ENCODE measurements at regions not wholly inside any gene's neighbourhood (a gene's known extent, or its start where the extent isn't known, plus 50 kb on each side); places are given as distances from the start of the nearest gene placed in this dataset.

DNA sequence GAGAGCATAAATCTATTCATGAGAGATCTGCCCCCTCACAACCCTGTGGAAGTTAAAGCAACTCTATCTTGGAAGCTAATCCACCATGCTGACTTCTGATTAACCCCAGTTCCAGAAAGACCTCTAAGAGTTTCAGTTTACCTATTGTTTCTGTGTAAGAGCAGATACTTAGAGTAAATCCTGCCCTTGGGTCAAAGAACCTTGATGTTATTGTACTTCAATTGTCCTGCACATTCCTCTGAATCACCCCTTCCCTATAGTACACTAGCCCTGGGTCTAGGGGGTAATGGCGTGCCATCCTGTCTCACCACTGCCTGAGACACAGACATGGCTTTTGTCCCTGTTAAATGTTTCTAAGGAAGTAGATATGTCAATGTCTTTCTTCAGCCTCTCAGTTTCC lies 138.6 kb downstream of the CAAP1 start:
- H3K4me1 ChIP-seq (ENCODE audit: control insufficient read depth in 1 of 2, insufficient read depth in 2 of 2, low read depth in 1 of 2, low read length in 1 of 2), result no peaks in the 10 kb centered on the region; a peak in 1 of 4 replicates
- H3K9ac ChIP-seq, result no peak overlapping the region
- ChIA-PET CTCF (interaction anchor here (1.8 kb wide), 1 partner anchor 102 kb away, joined by 8 read pairs; no protein-coding TSS in a partner anchor), POLR2A (no interaction called here)
- no peaks in the 10 kb centered on the region for H3K9me3 ChIP-seq
- no peak overlapping the region for H2AFZ ChIP-seq (ENCODE audit: low read depth)
- no peaks in the 10 kb centered on the region for H3K36me3 ChIP-seq (replicated peaks in 1 of 2; ENCODE audit: control insufficient read depth in 1 of 2, insufficient read depth in 2 of 2, low read length in 1 of 2)
- DNase-seq, result no peak
- no peaks in the 10 kb centered on the region for H3K9me2 ChIP-seq
- no peaks in the 10 kb centered on the region for H3K79me2 ChIP-seq (ENCODE audit: insufficient read depth)
- no peak overlapping the region for H3K4me2 ChIP-seq
- no peaks in the 10 kb centered on the region for H4K20me1 ChIP-seq (ENCODE audit: insufficient read depth)
- no peaks in the 10 kb centered on the region for H3F3A ChIP-seq (replicated peaks; ENCODE audit: insufficient read depth)
- WGBS (ENCODE audit: low lambda C conversion rate), result 80% methylated on average over 1 of the region's 1 CpG
- no peak overlapping the region for H3K27ac ChIP-seq (ENCODE audit: low read depth in 2 of 2, low read length in 1 of 2)
- no peaks in the 10 kb centered on the region for H3K27me3 ChIP-seq (ENCODE audit: insufficient read depth)
- TF ChIP-seq, protein P1, sequence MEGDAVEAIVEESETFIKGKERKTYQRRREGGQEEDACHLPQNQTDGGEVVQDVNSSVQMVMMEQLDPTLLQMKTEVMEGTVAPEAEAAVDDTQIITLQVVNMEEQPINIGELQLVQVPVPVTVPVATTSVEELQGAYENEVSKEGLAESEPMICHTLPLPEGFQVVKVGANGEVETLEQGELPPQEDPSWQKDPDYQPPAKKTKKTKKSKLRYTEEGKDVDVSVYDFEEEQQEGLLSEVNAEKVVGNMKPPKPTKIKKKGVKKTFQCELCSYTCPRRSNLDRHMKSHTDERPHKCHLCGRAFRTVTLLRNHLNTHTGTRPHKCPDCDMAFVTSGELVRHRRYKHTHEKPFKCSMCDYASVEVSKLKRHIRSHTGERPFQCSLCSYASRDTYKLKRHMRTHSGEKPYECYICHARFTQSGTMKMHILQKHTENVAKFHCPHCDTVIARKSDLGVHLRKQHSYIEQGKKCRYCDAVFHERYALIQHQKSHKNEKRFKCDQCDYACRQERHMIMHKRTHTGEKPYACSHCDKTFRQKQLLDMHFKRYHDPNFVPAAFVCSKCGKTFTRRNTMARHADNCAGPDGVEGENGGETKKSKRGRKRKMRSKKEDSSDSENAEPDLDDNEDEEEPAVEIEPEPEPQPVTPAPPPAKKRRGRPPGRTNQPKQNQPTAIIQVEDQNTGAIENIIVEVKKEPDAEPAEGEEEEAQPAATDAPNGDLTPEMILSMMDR (IDR thresholded peaks at IDR 0.05), result no peak
- no peak for TF ChIP-seq NFIC (IDR thresholded peaks at IDR 0.05; ENCODE audit: borderline replicate concordance)
- TF ChIP-seq MXI1 (IDR thresholded peaks at IDR 0.05; ENCODE audit: low read depth, low read length), result no peak
- TF ChIP-seq RAD21 (IDR thresholded peaks at IDR 0.05; ENCODE audit: low read length), result no peak
- no peak for TF ChIP-seq FOSL2 (IDR thresholded peaks at IDR 0.05; ENCODE audit: borderline replicate concordance, low read depth)
- no peak for TF ChIP-seq JUND (IDR thresholded peaks at IDR 0.05)
- H3K4me3 ChIP-seq (ENCODE audit: low read depth in 2 of 2, low read length in 1 of 2), result no peak overlapping the region

DNA sequence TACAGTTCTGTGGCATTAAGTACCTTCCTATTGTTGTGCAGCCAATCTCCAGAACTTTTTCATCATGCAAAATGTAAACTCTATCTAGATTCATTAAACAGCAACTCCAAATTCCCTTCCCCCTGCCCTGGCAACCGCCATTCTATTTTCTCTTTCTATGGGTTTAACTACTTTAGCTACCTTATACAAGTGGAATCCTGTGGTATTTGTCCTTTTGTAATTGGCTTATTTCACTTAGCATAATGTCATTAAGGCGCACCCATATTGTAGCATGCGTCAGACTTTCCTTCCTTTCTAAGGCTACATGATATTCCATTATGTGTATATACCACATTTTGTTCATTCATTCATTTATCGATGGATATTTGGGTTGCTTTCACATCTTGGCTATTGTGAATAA lies 142.4 kb downstream of the CAAP1 start:
- H3K79me2 ChIP-seq (ENCODE audit: insufficient read depth), result no peaks in the 10 kb centered on the region
- H3K9me3 ChIP-seq, result no peaks in the 10 kb centered on the region
- no peaks in the 10 kb centered on the region for H3F3A ChIP-seq (replicated peaks; ENCODE audit: insufficient read depth)
- ChIA-PET CTCF (interaction anchor here (1.4 kb wide), 1 partner anchor 527 kb away, joined by 4 read pairs; no protein-coding TSS in a partner anchor), POLR2A (no interaction called here)
- TF ChIP-seq, protein P2, sequence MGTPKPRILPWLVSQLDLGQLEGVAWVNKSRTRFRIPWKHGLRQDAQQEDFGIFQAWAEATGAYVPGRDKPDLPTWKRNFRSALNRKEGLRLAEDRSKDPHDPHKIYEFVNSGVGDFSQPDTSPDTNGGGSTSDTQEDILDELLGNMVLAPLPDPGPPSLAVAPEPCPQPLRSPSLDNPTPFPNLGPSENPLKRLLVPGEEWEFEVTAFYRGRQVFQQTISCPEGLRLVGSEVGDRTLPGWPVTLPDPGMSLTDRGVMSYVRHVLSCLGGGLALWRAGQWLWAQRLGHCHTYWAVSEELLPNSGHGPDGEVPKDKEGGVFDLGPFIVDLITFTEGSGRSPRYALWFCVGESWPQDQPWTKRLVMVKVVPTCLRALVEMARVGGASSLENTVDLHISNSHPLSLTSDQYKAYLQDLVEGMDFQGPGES (IDR thresholded peaks at IDR 0.05; ENCODE audit: low read depth, low read length), result no peak
- TF ChIP-seq FOSL2 (IDR thresholded peaks at IDR 0.05; ENCODE audit: borderline replicate concordance, low read depth) (no peak), SIN3A (IDR thresholded peaks at IDR 0.05; ENCODE audit: borderline replicate concordance, low read depth, low read length) (no peak), TAF1 (IDR thresholded peaks at IDR 0.05; ENCODE audit: borderline replicate concordance, low read depth, low read length) (no peak), TCF12 (IDR thresholded peaks at IDR 0.05) (no peak), NRF1 (IDR thresholded peaks at IDR 0.05; ENCODE audit: low read depth, low read length) (no peak), TEAD4 (IDR thresholded peaks at IDR 0.05; ENCODE audit: borderline replicate concordance, insufficient read depth) (no peak), RFX5 (IDR thresholded peaks at IDR 0.05; ENCODE audit: low read length) (no peak), FOXM1 (IDR thresholded peaks at IDR 0.05; ENCODE audit: low read depth) (no peak), RAD21 (IDR thresholded peaks at IDR 0.05; ENCODE audit: low read length) (no peak), EZH2phosphoT487 (IDR thresholded peaks at IDR 0.05; ENCODE audit: borderline replicate concordance, low read depth) (no peak), EP300 (IDR thresholded peaks at IDR 0.05; ENCODE audit: borderline replicate concordance in 1 of 2, low read depth in 1 of 2, low read length in 1 of 2) (no peak), ELF1 (IDR thresholded peaks at IDR 0.05) (no peak), MXI1 (IDR thresholded peaks at IDR 0.05; ENCODE audit: low read depth, low read length) (no peak), RCOR1 (IDR thresholded peaks at IDR 0.05; ENCODE audit: low read length) (no peak)
- TF ChIP-seq, protein P3, sequence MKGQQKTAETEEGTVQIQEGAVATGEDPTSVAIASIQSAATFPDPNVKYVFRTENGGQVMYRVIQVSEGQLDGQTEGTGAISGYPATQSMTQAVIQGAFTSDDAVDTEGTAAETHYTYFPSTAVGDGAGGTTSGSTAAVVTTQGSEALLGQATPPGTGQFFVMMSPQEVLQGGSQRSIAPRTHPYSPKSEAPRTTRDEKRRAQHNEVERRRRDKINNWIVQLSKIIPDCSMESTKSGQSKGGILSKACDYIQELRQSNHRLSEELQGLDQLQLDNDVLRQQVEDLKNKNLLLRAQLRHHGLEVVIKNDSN (IDR thresholded peaks at IDR 0.05; ENCODE audit: borderline replicate concordance, low read depth), result no peak
- TF ChIP-seq, protein P4, sequence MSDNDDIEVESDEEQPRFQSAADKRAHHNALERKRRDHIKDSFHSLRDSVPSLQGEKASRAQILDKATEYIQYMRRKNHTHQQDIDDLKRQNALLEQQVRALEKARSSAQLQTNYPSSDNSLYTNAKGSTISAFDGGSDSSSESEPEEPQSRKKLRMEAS (IDR thresholded peaks at IDR 0.05; ENCODE audit: low read depth), result no peak
- TF ChIP-seq, protein P5, sequence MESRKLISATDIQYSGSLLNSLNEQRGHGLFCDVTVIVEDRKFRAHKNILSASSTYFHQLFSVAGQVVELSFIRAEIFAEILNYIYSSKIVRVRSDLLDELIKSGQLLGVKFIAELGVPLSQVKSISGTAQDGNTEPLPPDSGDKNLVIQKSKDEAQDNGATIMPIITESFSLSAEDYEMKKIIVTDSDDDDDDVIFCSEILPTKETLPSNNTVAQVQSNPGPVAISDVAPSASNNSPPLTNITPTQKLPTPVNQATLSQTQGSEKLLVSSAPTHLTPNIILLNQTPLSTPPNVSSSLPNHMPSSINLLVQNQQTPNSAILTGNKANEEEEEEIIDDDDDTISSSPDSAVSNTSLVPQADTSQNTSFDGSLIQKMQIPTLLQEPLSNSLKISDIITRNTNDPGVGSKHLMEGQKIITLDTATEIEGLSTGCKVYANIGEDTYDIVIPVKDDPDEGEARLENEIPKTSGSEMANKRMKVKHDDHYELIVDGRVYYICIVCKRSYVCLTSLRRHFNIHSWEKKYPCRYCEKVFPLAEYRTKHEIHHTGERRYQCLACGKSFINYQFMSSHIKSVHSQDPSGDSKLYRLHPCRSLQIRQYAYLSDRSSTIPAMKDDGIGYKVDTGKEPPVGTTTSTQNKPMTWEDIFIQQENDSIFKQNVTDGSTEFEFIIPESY (IDR thresholded peaks at IDR 0.05; ENCODE audit: borderline replicate concordance, low read depth), result no peak
- no peak overlapping the region for H3K9ac ChIP-seq
- H3K4me3 ChIP-seq (ENCODE audit: low read depth in 2 of 2, low read length in 1 of 2), result no peak overlapping the region
- no peak overlapping the region for H3K27ac ChIP-seq (ENCODE audit: low read depth in 2 of 2, low read length in 1 of 2)
- H3K36me3 ChIP-seq (replicated peaks in 1 of 2; ENCODE audit: control insufficient read depth in 1 of 2, insufficient read depth in 2 of 2, low read length in 1 of 2), result no peaks in the 10 kb centered on the region
- no peaks in the 10 kb centered on the region for H4K20me1 ChIP-seq (ENCODE audit: insufficient read depth)
- no peaks in the 10 kb centered on the region for H3K27me3 ChIP-seq (ENCODE audit: insufficient read depth)
- no peak for DNase-seq
- H3K9me2 ChIP-seq, result no peaks in the 10 kb centered on the region
- H2AFZ ChIP-seq (ENCODE audit: low read depth), result no peak overlapping the region
- H3K4me2 ChIP-seq, result no peak overlapping the region
- no peaks in the 10 kb centered on the region; a peak in 1 of 4 replicates for H3K4me1 ChIP-seq (ENCODE audit: control insufficient read depth in 1 of 2, insufficient read depth in 2 of 2, low read depth in 1 of 2, low read length in 1 of 2)
- 84% methylated on average over 4 of the region's 4 CpGs for WGBS (ENCODE audit: low lambda C conversion rate)

Data from SK-N-SH (cell line).